RPMI8226 (cell line): ENCODE measurements at regions not wholly inside any gene's neighbourhood (a gene's known extent, or its start where the extent isn't known, plus 50 kb on each side); places are given as distances from the start of the nearest gene placed in this dataset.

Experiments
- DNase-seq: peaks from one replicate; pipeline ENCODE4 v3.0.0-alpha.2; 2015

- DNase-seq = peak; percentile 10
Observed at GRCh38 chr15:36501063-36501678, 78.3 kb upstream of the CDIN1 start.

- DNase-seq = no peak
Observed at GRCh38 chr15:36502509-36502908, 76.9 kb upstream of the CDIN1 start.

GRCh38 chr15:36506733-36507356 lies 72.6 kb upstream of the CDIN1 start:
- DNase-seq = no peak

- no peak for DNase-seq
Observed at GRCh38 chr15:36507458-36507857, 72.0 kb upstream of the CDIN1 start.

- DNase-seq = no peak
Observed at GRCh38 chr15:36511594-36511993, 67.8 kb upstream of the CDIN1 start.

- no peak for DNase-seq
Observed at GRCh38 chr15:36517758-36518157, 61.7 kb upstream of the CDIN1 start.

- DNase-seq = no peak
Observed at GRCh38 chr15:36519067-36519466, 60.4 kb upstream of the CDIN1 start.

GRCh38 chr15:36525430-36525829 lies 54.0 kb upstream of the CDIN1 start:
- DNase-seq = no peak

GRCh38 chr15:36527235-36528162 lies 51.9 kb upstream of the CDIN1 start:
- no peak for DNase-seq

GRCh38 chr15:36529296-36530011 lies 50.0 kb upstream of the CDIN1 start:
- no peak for DNase-seq
